Memory B cell (primary cell): ENCODE measurements at regions not wholly inside any gene's neighbourhood (a gene's known extent, or its start where the extent isn't known, plus 50 kb on each side); places are given as distances from the start of the nearest gene placed in this dataset.
"Not testable (repeated sequence)": the region's sequence is repeated elsewhere in the genome, so short reads cannot be mapped to it uniquely, and the experiment has no call there.

ENCODE experiments used
- ATAC-seq: fragments of 150-1000 bp; cut with Tn5 transposase; 2 replicates; pipeline ENCODE4 v1.10.0; 2021; ENCODE audit warnings: low read depth, mild to moderate bottlenecking, moderate library complexity
- DNase-seq, 2 donors: peaks; one replicate each; pipeline ENCODE4 v3.0.0; 2022; ENCODE audit warnings: low spot score in 2 of 2
- H3K27ac Mint-ChIP-seq: one replicate; pipeline ENCODE4 v1.8.0; 2022; ENCODE audit warnings: mild to moderate bottlenecking, moderate library complexity, mixed read lengths
- H3K27me3 Mint-ChIP-seq: one replicate; pipeline ENCODE4 v1.8.0; 2022; ENCODE audit warnings: mixed read lengths
- H3K36me3 Mint-ChIP-seq: one replicate; pipeline ENCODE4 v1.8.0; 2022; ENCODE audit warnings: mild to moderate bottlenecking, mixed read lengths
- H3K4me1 Mint-ChIP-seq: one replicate; pipeline ENCODE4 v1.8.0; 2022; ENCODE audit warnings: mixed read lengths
- H3K4me3 Mint-ChIP-seq: one replicate; pipeline ENCODE4 v1.8.0; 2022; ENCODE audit warnings: mild to moderate bottlenecking, moderate library complexity, mixed read lengths
- H3K9me3 Mint-ChIP-seq: one replicate; pipeline ENCODE4 v1.8.0; 2022; ENCODE audit warnings: mixed read lengths

- peaks cover 3% of the 10 kb centered on the region for H3K4me1 Mint-ChIP-seq
- H3K27me3 Mint-ChIP-seq: peaks cover 4% of the 10 kb centered on the region
- H3K36me3 Mint-ChIP-seq: no peaks in the 10 kb centered on the region
- no peak overlapping the region for H3K27ac Mint-ChIP-seq
- DNase-seq (no peak), ATAC-seq (no peak)
- no peaks in the 10 kb centered on the region for H3K9me3 Mint-ChIP-seq
- no peak overlapping the region for H3K4me3 Mint-ChIP-seq
These were observed 186.7 kb upstream of the GADL1 start for GRCh38 chr3:31081018-31081662.

- Mint-ChIP-seq H3K27me3 (no peaks in the 10 kb centered on the region), H3K27ac (no peak overlapping the region), H3K9me3 (no peaks in the 10 kb centered on the region), H3K36me3 (no peaks in the 10 kb centered on the region), H3K4me1 (peaks cover 3% of the 10 kb centered on the region), H3K4me3 (no peak overlapping the region)
- DNase-seq: no peak
- no peak for ATAC-seq
These were observed 191.7 kb upstream of the GADL1 start for GRCh38 chr3:31086148-31086547.

- DNase-seq (no peak), ATAC-seq (no peak)
- no peak overlapping the region for H3K27ac Mint-ChIP-seq
- H3K4me3 Mint-ChIP-seq: no peak overlapping the region
- no peaks in the 10 kb centered on the region for H3K9me3 Mint-ChIP-seq
- H3K36me3 Mint-ChIP-seq: no peaks in the 10 kb centered on the region
- H3K4me1 Mint-ChIP-seq: peaks cover 3% of the 10 kb centered on the region
- H3K27me3 Mint-ChIP-seq: no peaks in the 10 kb centered on the region
These were observed 192.2 kb upstream of the GADL1 start for GRCh38 chr3:31086698-31087097.

- H3K27ac Mint-ChIP-seq: no peak overlapping the region
- no peaks in the 10 kb centered on the region for H3K36me3 Mint-ChIP-seq
- DNase-seq (no peak), ATAC-seq (no peak)
- H3K9me3 Mint-ChIP-seq: no peaks in the 10 kb centered on the region
- peaks cover 8% of the 10 kb centered on the region for H3K4me1 Mint-ChIP-seq
- H3K27me3 Mint-ChIP-seq: peaks cover 5% of the 10 kb centered on the region
- H3K4me3 Mint-ChIP-seq: no peak overlapping the region
These were observed 197.3 kb upstream of the GADL1 start for GRCh38 chr3:31091748-31092147.

- Mint-ChIP-seq H3K36me3 (no peaks in the 10 kb centered on the region), H3K27me3 (peaks cover 5% of the 10 kb centered on the region), H3K27ac (no peak overlapping the region), H3K4me1 (peaks cover 12% of the 10 kb centered on the region), H3K4me3 (no peak overlapping the region), H3K9me3 (no peaks in the 10 kb centered on the region)
- DNase-seq (no peak), ATAC-seq (no peak)
These were observed 198.5 kb upstream of the GADL1 start for GRCh38 chr3:31092748-31093589.

GRCh38 chr3:31093606-31094005 is 199.1 kb upstream of the GADL1 start:
- Mint-ChIP-seq H3K4me1 (peaks cover 12% of the 10 kb centered on the region), H3K9me3 (no peaks in the 10 kb centered on the region), H3K36me3 (no peaks in the 10 kb centered on the region), H3K27me3 (peaks cover 5% of the 10 kb centered on the region), H3K27ac (no peak overlapping the region), H3K4me3 (no peak overlapping the region)
- DNase-seq (no peak), ATAC-seq (no peak)

GRCh38 chr3:31094048-31094447 is 199.6 kb upstream of the GADL1 start:
- H3K27me3 Mint-ChIP-seq: peaks cover 5% of the 10 kb centered on the region
- no peak for ATAC-seq
- peaks cover 12% of the 10 kb centered on the region for H3K4me1 Mint-ChIP-seq
- H3K36me3 Mint-ChIP-seq: no peaks in the 10 kb centered on the region
- H3K27ac Mint-ChIP-seq: no peak overlapping the region
- H3K9me3 Mint-ChIP-seq: no peaks in the 10 kb centered on the region
- DNase-seq: no peak
- H3K4me3 Mint-ChIP-seq: no peak overlapping the region

- H3K27ac Mint-ChIP-seq: no peak overlapping the region
- DNase-seq (no peak), ATAC-seq (no peak)
- H3K4me1 Mint-ChIP-seq: peaks cover 12% of the 10 kb centered on the region
- H3K27me3 Mint-ChIP-seq: peaks cover 5% of the 10 kb centered on the region
- H3K9me3 Mint-ChIP-seq: no peaks in the 10 kb centered on the region
- no peaks in the 10 kb centered on the region for H3K36me3 Mint-ChIP-seq
- no peak overlapping the region for H3K4me3 Mint-ChIP-seq
These were observed 200.8 kb upstream of the GADL1 start for GRCh38 chr3:31095255-31095654.

GRCh38 chr3:31096661-31097395 is 202.4 kb upstream of the GADL1 start:
- no peaks in the 10 kb centered on the region for H3K36me3 Mint-ChIP-seq
- H3K27me3 Mint-ChIP-seq: peaks cover 6% of the 10 kb centered on the region
- DNase-seq (no peak), ATAC-seq (no peak)
- H3K27ac Mint-ChIP-seq: peak overlapping the region; percentile 1
- peaks cover 12% of the 10 kb centered on the region for H3K4me1 Mint-ChIP-seq
- H3K9me3 Mint-ChIP-seq: peaks cover under 1% of the 10 kb centered on the region
- H3K4me3 Mint-ChIP-seq: no peak overlapping the region

GRCh38 chr3:31100519-31100918 is 206.1 kb upstream of the GADL1 start:
- Mint-ChIP-seq H3K27ac (no peak overlapping the region), H3K9me3 (peaks cover 3% of the 10 kb centered on the region), H3K4me1 (peaks cover 12% of the 10 kb centered on the region), H3K4me3 (no peak overlapping the region), H3K27me3 (peaks cover 3% of the 10 kb centered on the region), H3K36me3 (no peaks in the 10 kb centered on the region)
- DNase-seq: no peak
- ATAC-seq: no peak

- ATAC-seq, H3K36me3 Mint-ChIP-seq, H3K9me3 Mint-ChIP-seq, H3K4me1 Mint-ChIP-seq, DNase-seq, H3K27ac Mint-ChIP-seq, H3K27me3 Mint-ChIP-seq, H3K4me3 Mint-ChIP-seq: not testable (repeated sequence)
These were observed 206.8 kb upstream of the GADL1 start for GRCh38 chr3:31101285-31101684.

GRCh38 chr3:31102196-31102879 is 207.9 kb upstream of the GADL1 start:
- H3K9me3 Mint-ChIP-seq: peaks cover 3% of the 10 kb centered on the region
- H3K4me1 Mint-ChIP-seq: peaks cover under 1% of the 10 kb centered on the region
- H3K4me3 Mint-ChIP-seq: no peak overlapping the region
- no peak overlapping the region for H3K27ac Mint-ChIP-seq
- no peaks in the 10 kb centered on the region for H3K36me3 Mint-ChIP-seq
- ATAC-seq (no peak), DNase-seq (no peak)
- H3K27me3 Mint-ChIP-seq: peaks cover 3% of the 10 kb centered on the region

- no peak overlapping the region for H3K27ac Mint-ChIP-seq
- no peak for DNase-seq
- peaks cover 3% of the 10 kb centered on the region for H3K9me3 Mint-ChIP-seq
- no peaks in the 10 kb centered on the region for H3K4me1 Mint-ChIP-seq
- no peaks in the 10 kb centered on the region for H3K36me3 Mint-ChIP-seq
- peaks cover 4% of the 10 kb centered on the region for H3K27me3 Mint-ChIP-seq
- no peak for ATAC-seq
- H3K4me3 Mint-ChIP-seq: no peak overlapping the region
These were observed 208.7 kb upstream of the GADL1 start for GRCh38 chr3:31103181-31103580.
